ENCODE measurements at regions not wholly inside any gene's neighbourhood (a gene's known extent, or its start where the extent isn't known, plus 50 kb on each side); places are given as distances from the start of the nearest gene placed in this dataset.

- Histone ChIP-seq H3K79me2 (ENCODE audit: insufficient read depth, low read length) (no peaks in the 10 kb centered on the region), H3K27ac (ENCODE audit: extremely low read length, insufficient read depth, low read length) (no peak overlapping the region), H2AFZ (ENCODE audit: low read length) (no peak overlapping the region), H3K4me1 (ENCODE audit: insufficient read depth, low read length) (no peaks in the 10 kb centered on the region), H4K20me1 (ENCODE audit: insufficient read depth, low read length) (no peaks in the 10 kb centered on the region), H3K4me3 (replicated peaks in 1 of 3; ENCODE audit: insufficient read depth in 1 of 3, low read depth in 2 of 3, low read length in 3 of 3) (no peak overlapping the region), H3K9me3 (ENCODE audit: low read length) (no peaks in the 10 kb centered on the region), H3K36me3 (replicated peaks in 1 of 2; ENCODE audit: control insufficient read depth in 1 of 2, insufficient read depth in 2 of 2, low read length in 2 of 2) (no peaks in the 10 kb centered on the region), H3K4me2 (ENCODE audit: low read depth, low read length) (no peak overlapping the region), H3K9ac (ENCODE audit: insufficient read depth, low read depth, low read length) (no peak overlapping the region), H3K27me3 (ENCODE audit: control insufficient read depth in 1 of 2, insufficient read depth in 2 of 2, low read length in 2 of 2) (peaks cover 0 to 1% of the 10 kb centered on the region in 2 experiments; a peak in 1 of 5 replicates)
- no peak for FAIRE-seq
- POLR2A ChIA-PET: no interaction called here
- BruUV-seq (replicated peaks): no TSS peak
- no peak for DNase-seq (ENCODE audit: low spot score)
- CTCF ChIA-PET (ENCODE audit: low intra/inter-chr PET ratio, low total read pairs): no interaction called here
- in situ Hi-C loops (cut with HindIII; ENCODE audit: extremely low pct_ligation_motif_present, low pct_unique_long_range_greater_than_20kb) (no loop called here), intact Hi-C loops (cut with micrococcal nuclease; ENCODE audit: unreplicated experiment) (no loop called here)
- no peak for ATAC-seq
- WGBS (ENCODE audit: low lambda C conversion rate): 0% methylated on average over 3 of the region's 3 CpGs
- TF ChIP-seq, protein P1, sequence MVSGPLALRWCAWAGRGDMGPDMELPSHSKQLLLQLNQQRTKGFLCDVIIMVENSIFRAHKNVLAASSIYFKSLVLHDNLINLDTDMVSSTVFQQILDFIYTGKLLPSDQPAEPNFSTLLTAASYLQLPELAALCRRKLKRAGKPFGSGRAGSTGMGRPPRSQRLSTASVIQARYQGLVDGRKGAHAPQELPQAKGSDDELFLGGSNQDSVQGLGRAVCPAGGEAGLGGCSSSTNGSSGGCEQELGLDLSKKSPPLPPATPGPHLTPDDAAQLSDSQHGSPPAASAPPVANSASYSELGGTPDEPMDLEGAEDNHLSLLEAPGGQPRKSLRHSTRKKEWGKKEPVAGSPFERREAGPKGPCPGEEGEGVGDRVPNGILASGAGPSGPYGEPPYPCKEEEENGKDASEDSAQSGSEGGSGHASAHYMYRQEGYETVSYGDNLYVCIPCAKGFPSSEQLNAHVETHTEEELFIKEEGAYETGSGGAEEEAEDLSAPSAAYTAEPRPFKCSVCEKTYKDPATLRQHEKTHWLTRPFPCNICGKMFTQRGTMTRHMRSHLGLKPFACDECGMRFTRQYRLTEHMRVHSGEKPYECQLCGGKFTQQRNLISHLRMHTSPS (CRISPR knock-in tag; IDR thresholded peaks at IDR 0.05; ENCODE audit: low read depth): no peak
- TF ChIP-seq MTF1 (CRISPR knock-in tag; IDR thresholded peaks at IDR 0.05) (no peak), KDM6A (CRISPR knock-in tag; IDR thresholded peaks at IDR 0.05; ENCODE audit: low read depth) (no peak), U2AF2 (IDR thresholded peaks at IDR 0.05; ENCODE audit: low read depth, low read length) (no peak), ZNF124 (CRISPR knock-in tag; IDR thresholded peaks at IDR 0.05) (no peak), CCDC6 (CRISPR knock-in tag; IDR thresholded peaks at IDR 0.05) (no peak), HOXD1 (CRISPR knock-in tag; IDR thresholded peaks at IDR 0.05) (no peak), NR1H2 (CRISPR knock-in tag; IDR thresholded peaks at IDR 0.05; ENCODE audit: borderline replicate concordance, low read depth) (no peak), ZNF598 (CRISPR knock-in tag; IDR thresholded peaks at IDR 0.05; ENCODE audit: borderline replicate concordance) (no peak), HCFC1 (IDR thresholded peaks at IDR 0.05; ENCODE audit: low read depth, low read length) (no peak), CHD4 (IDR thresholded peaks at IDR 0.05; ENCODE audit: borderline replicate concordance, low read length) (no peak), SYNCRIP (IDR thresholded peaks at IDR 0.05; ENCODE audit: insufficient read depth, low read depth, low read length) (no peak), ZNF678 (CRISPR knock-in tag; IDR thresholded peaks at IDR 0.05) (no peak), GPN1 (CRISPR knock-in tag; IDR thresholded peaks at IDR 0.05; ENCODE audit: borderline replicate concordance) (no peak), YY1 (IDR thresholded peaks at IDR 0.05; ENCODE audit: insufficient read depth, insufficient replicate concordance, low read depth, low read length) (no peak)
- TF ChIP-seq, protein P2, sequence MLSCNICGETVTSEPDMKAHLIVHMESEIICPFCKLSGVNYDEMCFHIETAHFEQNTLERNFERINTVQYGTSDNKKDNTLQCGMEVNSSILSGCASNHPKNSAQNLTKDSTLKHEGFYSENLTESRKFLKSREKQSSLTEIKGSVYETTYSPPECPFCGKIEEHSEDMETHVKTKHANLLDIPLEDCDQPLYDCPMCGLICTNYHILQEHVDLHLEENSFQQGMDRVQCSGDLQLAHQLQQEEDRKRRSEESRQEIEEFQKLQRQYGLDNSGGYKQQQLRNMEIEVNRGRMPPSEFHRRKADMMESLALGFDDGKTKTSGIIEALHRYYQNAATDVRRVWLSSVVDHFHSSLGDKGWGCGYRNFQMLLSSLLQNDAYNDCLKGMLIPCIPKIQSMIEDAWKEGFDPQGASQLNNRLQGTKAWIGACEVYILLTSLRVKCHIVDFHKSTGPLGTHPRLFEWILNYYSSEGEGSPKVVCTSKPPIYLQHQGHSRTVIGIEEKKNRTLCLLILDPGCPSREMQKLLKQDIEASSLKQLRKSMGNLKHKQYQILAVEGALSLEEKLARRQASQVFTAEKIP (CRISPR knock-in tag; IDR thresholded peaks at IDR 0.05; ENCODE audit: borderline replicate concordance): no peak
- TF ChIP-seq, protein P3, sequence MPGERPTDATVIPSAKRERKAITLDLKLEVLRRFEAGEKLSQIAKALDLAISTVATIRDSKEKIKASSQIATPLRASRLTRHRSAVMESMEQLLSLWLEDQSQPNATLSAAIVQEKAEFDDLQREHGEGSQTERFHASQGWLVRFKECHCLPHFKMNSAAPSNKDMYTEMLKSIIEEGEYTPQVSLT (CRISPR knock-in tag; IDR thresholded peaks at IDR 0.05; ENCODE audit: borderline replicate concordance, low read depth): no peak
- TF ChIP-seq, protein P4, sequence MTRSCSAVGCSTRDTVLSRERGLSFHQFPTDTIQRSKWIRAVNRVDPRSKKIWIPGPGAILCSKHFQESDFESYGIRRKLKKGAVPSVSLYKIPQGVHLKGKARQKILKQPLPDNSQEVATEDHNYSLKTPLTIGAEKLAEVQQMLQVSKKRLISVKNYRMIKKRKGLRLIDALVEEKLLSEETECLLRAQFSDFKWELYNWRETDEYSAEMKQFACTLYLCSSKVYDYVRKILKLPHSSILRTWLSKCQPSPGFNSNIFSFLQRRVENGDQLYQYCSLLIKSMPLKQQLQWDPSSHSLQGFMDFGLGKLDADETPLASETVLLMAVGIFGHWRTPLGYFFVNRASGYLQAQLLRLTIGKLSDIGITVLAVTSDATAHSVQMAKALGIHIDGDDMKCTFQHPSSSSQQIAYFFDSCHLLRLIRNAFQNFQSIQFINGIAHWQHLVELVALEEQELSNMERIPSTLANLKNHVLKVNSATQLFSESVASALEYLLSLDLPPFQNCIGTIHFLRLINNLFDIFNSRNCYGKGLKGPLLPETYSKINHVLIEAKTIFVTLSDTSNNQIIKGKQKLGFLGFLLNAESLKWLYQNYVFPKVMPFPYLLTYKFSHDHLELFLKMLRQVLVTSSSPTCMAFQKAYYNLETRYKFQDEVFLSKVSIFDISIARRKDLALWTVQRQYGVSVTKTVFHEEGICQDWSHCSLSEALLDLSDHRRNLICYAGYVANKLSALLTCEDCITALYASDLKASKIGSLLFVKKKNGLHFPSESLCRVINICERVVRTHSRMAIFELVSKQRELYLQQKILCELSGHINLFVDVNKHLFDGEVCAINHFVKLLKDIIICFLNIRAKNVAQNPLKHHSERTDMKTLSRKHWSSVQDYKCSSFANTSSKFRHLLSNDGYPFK (CRISPR knock-in tag; IDR thresholded peaks at IDR 0.05; ENCODE audit: borderline replicate concordance): no peak
These were observed 193.5 kb upstream of the CNR1 start for GRCh38 chr6:88359530-88360202.
